NCI-H748 (cell line): ENCODE measurements at regions not wholly inside any gene's neighbourhood (a gene's known extent, or its start where the extent isn't known, plus 50 kb on each side); places are given as distances from the start of the nearest gene placed in this dataset.
A peak's percentile ranks its signal among the peaks of the same experiment; 100 is the strongest.

Experiments
- DNase-seq: peaks from one replicate; lab custom pipeline; 2025; ENCODE audit not compliant: unreplicated experiment; lab: John Stamatoyannopoulos, UW

GRCh38 chr3:176798680-176799079, 398.6 kb downstream of the TBL1XR1 start:
- DNase-seq, result no peak

- DNase-seq, result no peak
These were observed 400.9 kb downstream of the TBL1XR1 start for GRCh38 chr3:176796371-176796770.

GRCh38 chr3:176795891-176796290, 401.4 kb downstream of the TBL1XR1 start:
- DNase-seq, result peak; percentile 16

GRCh38 chr3:176794406-176794805, 402.9 kb downstream of the TBL1XR1 start:
- DNase-seq, result peak; percentile 81

GRCh38 chr3:176789947-176790346, 407.3 kb downstream of the TBL1XR1 start:
- DNase-seq, result no peak

GRCh38 chr3:176789281-176789705, 408.0 kb downstream of the TBL1XR1 start:
- DNase-seq, result peak; percentile 67

GRCh38 chr3:176787506-176787905, 409.8 kb downstream of the TBL1XR1 start:
- no peak for DNase-seq

GRCh38 chr3:176785171-176785570, 412.1 kb downstream of the TBL1XR1 start:
- no peak for DNase-seq

GRCh38 chr3:176780766-176781165, 416.5 kb downstream of the TBL1XR1 start:
- DNase-seq, result no peak

GRCh38 chr3:176776622-176777175, 420.6 kb downstream of the TBL1XR1 start:
- peak; percentile 88 for DNase-seq

- DNase-seq, result no peak
These were observed 427.6 kb downstream of the TBL1XR1 start for GRCh38 chr3:176769547-176770190.

- DNase-seq, result no peak
These were observed 429.9 kb downstream of the TBL1XR1 start for GRCh38 chr3:176767385-176767784.

- no peak for DNase-seq
These were observed 430.4 kb downstream of the TBL1XR1 start for GRCh38 chr3:176766862-176767261.

GRCh38 chr3:176765382-176765900, 431.8 kb downstream of the TBL1XR1 start:
- no peak for DNase-seq

- DNase-seq, result peak; percentile 83
These were observed 437.3 kb downstream of the TBL1XR1 start for GRCh38 chr3:176759815-176760506.

GRCh38 chr3:176757429-176757828, 439.9 kb downstream of the TBL1XR1 start:
- no peak for DNase-seq

GRCh38 chr3:176755977-176756376, 441.3 kb downstream of the TBL1XR1 start:
- no peak for DNase-seq

- no peak for DNase-seq
These were observed 441.7 kb downstream of the TBL1XR1 start for GRCh38 chr3:176755552-176755951.

GRCh38 chr3:176741664-176742047, 455.6 kb downstream of the TBL1XR1 start:
- DNase-seq, result no peak

GRCh38 chr3:176740906-176741663, 456.2 kb downstream of the TBL1XR1 start:
- DNase-seq, result no peak

GRCh38 chr3:176739159-176739558, 458.1 kb downstream of the TBL1XR1 start:
- no peak for DNase-seq
